ENCODE measurements at regions not wholly inside any gene's neighbourhood (a gene's known extent, or its start where the extent isn't known, plus 50 kb on each side); places are given as distances from the start of the nearest gene placed in this dataset.

GRCh38 chr16:82535764-82536163 lies 91.0 kb upstream of the CDH13 start:
- TF ChIP-seq CTCF (IDR thresholded peaks at IDR 0.05) = no peak
- no peak for TF ChIP-seq POLR2AphosphoS5 (IDR thresholded peaks at IDR 0.05)
- no peak for TF ChIP-seq POLR2A (IDR thresholded peaks at IDR 0.05)

Data from sigmoid colon (tissue), 4 donors.